ENCODE measurements at regions not wholly inside any gene's neighbourhood (a gene's known extent, or its start where the extent isn't known, plus 50 kb on each side); places are given as distances from the start of the nearest gene placed in this dataset.

DNA sequence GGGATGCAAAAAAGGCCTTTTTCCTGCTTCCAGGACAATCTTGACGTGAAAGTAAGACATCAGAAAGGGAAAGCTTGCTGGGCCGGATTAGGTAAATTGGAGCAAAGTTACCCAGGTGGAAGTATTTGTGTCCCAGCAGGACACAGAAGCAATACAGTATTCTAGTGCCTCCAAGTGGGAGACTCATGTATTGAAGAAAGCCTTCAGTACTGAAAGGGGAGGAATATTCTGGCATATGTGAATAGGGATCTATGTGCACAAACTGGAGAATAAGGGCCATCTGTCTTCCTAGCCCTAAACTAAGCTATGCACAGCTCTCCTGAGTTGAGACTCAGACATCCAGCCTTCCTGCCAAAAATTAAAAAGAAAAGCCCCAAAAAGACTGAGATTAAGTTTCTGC, 327.3 kb upstream of the CDH8 start:
- Histone ChIP-seq H3K27ac (replicated peaks) (no peak overlapping the region), H3K4me3 (replicated peaks; ENCODE audit: insufficient read depth, low read length) (no peak overlapping the region), H3K27me3 (ENCODE audit: insufficient read depth, poor library complexity, severe bottlenecking) (no peaks in the 10 kb centered on the region)
- no peak for DNase-seq (ENCODE audit: low read depth in 1 of 2, low spot score in 1 of 2)
- TF ChIP-seq GABPA (IDR thresholded peaks at IDR 0.05; ENCODE audit: low read depth) (no peak), SPI1 (IDR thresholded peaks at IDR 0.05; ENCODE audit: borderline replicate concordance, low read depth) (no peak), POLR2AphosphoS5 (IDR thresholded peaks at IDR 0.05; ENCODE audit: low read depth) (no peak)
- TF ChIP-seq, protein P1, sequence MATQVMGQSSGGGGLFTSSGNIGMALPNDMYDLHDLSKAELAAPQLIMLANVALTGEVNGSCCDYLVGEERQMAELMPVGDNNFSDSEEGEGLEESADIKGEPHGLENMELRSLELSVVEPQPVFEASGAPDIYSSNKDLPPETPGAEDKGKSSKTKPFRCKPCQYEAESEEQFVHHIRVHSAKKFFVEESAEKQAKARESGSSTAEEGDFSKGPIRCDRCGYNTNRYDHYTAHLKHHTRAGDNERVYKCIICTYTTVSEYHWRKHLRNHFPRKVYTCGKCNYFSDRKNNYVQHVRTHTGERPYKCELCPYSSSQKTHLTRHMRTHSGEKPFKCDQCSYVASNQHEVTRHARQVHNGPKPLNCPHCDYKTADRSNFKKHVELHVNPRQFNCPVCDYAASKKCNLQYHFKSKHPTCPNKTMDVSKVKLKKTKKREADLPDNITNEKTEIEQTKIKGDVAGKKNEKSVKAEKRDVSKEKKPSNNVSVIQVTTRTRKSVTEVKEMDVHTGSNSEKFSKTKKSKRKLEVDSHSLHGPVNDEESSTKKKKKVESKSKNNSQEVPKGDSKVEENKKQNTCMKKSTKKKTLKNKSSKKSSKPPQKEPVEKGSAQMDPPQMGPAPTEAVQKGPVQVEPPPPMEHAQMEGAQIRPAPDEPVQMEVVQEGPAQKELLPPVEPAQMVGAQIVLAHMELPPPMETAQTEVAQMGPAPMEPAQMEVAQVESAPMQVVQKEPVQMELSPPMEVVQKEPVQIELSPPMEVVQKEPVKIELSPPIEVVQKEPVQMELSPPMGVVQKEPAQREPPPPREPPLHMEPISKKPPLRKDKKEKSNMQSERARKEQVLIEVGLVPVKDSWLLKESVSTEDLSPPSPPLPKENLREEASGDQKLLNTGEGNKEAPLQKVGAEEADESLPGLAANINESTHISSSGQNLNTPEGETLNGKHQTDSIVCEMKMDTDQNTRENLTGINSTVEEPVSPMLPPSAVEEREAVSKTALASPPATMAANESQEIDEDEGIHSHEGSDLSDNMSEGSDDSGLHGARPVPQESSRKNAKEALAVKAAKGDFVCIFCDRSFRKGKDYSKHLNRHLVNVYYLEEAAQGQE (IDR thresholded peaks at IDR 0.05; ENCODE audit: insufficient replicate concordance, low read depth), result no peak
- TF ChIP-seq, protein P2, sequence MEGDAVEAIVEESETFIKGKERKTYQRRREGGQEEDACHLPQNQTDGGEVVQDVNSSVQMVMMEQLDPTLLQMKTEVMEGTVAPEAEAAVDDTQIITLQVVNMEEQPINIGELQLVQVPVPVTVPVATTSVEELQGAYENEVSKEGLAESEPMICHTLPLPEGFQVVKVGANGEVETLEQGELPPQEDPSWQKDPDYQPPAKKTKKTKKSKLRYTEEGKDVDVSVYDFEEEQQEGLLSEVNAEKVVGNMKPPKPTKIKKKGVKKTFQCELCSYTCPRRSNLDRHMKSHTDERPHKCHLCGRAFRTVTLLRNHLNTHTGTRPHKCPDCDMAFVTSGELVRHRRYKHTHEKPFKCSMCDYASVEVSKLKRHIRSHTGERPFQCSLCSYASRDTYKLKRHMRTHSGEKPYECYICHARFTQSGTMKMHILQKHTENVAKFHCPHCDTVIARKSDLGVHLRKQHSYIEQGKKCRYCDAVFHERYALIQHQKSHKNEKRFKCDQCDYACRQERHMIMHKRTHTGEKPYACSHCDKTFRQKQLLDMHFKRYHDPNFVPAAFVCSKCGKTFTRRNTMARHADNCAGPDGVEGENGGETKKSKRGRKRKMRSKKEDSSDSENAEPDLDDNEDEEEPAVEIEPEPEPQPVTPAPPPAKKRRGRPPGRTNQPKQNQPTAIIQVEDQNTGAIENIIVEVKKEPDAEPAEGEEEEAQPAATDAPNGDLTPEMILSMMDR (IDR thresholded peaks at IDR 0.05; ENCODE audit: insufficient read depth, low read length), result no peak

DNA sequence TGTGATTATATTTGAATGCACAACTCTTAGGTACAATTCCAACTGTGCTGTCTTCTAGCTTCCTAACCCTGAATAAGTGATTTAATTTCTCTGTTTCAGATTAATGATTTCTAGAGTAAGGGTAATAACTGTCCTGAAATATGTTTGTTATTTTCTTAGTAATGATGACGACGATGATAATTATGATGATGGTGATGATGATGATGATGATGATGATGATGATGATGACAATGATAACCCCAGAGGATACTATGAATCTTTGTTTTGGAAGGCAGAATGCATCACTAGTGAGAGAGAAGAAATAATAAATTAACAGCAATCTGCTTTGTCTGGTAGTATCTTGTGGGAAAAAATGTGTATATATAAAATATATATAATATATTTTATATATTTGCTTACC, 317.1 kb upstream of the CDH8 start:
- Histone ChIP-seq H3K27ac (replicated peaks) (no peak overlapping the region), H3K4me3 (replicated peaks; ENCODE audit: insufficient read depth, low read length) (no peak overlapping the region), H3K27me3 (ENCODE audit: insufficient read depth, poor library complexity, severe bottlenecking) (no peaks in the 10 kb centered on the region)
- DNase-seq (ENCODE audit: low read depth in 1 of 2, low spot score in 1 of 2), result no peak
- TF ChIP-seq, protein P1 (IDR thresholded peaks at IDR 0.05; ENCODE audit: insufficient replicate concordance, low read depth), result no peak
- TF ChIP-seq POLR2AphosphoS5 (IDR thresholded peaks at IDR 0.05; ENCODE audit: low read depth), result no peak
- no peak for TF ChIP-seq GABPA (IDR thresholded peaks at IDR 0.05; ENCODE audit: low read depth)
- no peak for TF ChIP-seq SPI1 (IDR thresholded peaks at IDR 0.05; ENCODE audit: borderline replicate concordance, low read depth)
- TF ChIP-seq, protein P2 (IDR thresholded peaks at IDR 0.05; ENCODE audit: insufficient read depth, low read length), result no peak

DNA sequence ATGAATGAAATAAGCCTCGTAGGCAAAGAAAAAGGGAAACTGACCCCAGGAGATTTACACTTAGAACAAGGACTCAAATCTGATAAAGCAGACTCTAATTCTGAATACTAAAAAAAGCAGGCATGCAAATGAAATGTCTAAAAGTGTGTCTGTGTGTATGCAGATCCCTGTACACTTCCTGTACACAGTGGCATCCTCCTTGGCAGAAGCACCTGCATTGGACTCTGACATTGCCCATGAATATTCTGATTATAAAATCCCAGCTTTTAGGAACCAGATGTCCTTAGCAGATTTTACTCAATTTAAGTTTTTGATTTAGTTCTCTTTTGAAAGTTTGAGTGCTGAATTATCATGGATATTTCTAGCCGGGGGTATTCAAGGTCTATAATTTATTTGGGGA, 306.0 kb upstream of the CDH8 start:
- DNase-seq (ENCODE audit: low read depth in 1 of 2, low spot score in 1 of 2), result no peak
- H3K4me3 ChIP-seq (replicated peaks; ENCODE audit: insufficient read depth, low read length), result no peak overlapping the region
- H3K27ac ChIP-seq (replicated peaks), result no peak overlapping the region
- TF ChIP-seq, protein P2 (IDR thresholded peaks at IDR 0.05; ENCODE audit: insufficient read depth, low read length), result no peak
- no peak for TF ChIP-seq GABPA (IDR thresholded peaks at IDR 0.05; ENCODE audit: low read depth)
- no peak for TF ChIP-seq SPI1 (IDR thresholded peaks at IDR 0.05; ENCODE audit: borderline replicate concordance, low read depth)
- TF ChIP-seq, protein P1 (IDR thresholded peaks at IDR 0.05; ENCODE audit: insufficient replicate concordance, low read depth), result no peak
- TF ChIP-seq POLR2AphosphoS5 (IDR thresholded peaks at IDR 0.05; ENCODE audit: low read depth), result no peak
- H3K27me3 ChIP-seq (ENCODE audit: insufficient read depth, poor library complexity, severe bottlenecking), result no peaks in the 10 kb centered on the region

All from HL-60 (cell line).